ENCODE measurements at regions not wholly inside any gene's neighbourhood (a gene's known extent, or its start where the extent isn't known, plus 50 kb on each side); places are given as distances from the start of the nearest gene placed in this dataset.

GRCh38 chr5:87765009-87765408, 352.3 kb upstream of the CCNH start:
- Mint-ChIP-seq H3K36me3 (ENCODE audit: low read depth) (no peaks in the 10 kb centered on the region), H3K4me1 (no peaks in the 10 kb centered on the region), H3K4me3 (no peak overlapping the region), H3K27me3 (peaks cover 6% of the 10 kb centered on the region), H3K27ac (no peak overlapping the region), H3K9me3 (ENCODE audit: low read depth) (no peaks in the 10 kb centered on the region)
- POLR2A ChIA-PET, result no interaction called here
- intact Hi-C loops (cut with DNase I, micrococcal nuclease), result no loop called here
- CTCF ChIA-PET, result no interaction called here
- DNase-seq, result no peak
- no peak for ATAC-seq

GRCh38 chr5:87762631-87763030, 349.9 kb upstream of the CCNH start:
- ATAC-seq, result no peak
- no peak overlapping the region for H3K4me3 Mint-ChIP-seq
- no peaks in the 10 kb centered on the region for H3K4me1 Mint-ChIP-seq
- ChIA-PET CTCF (interaction anchor here (1.9 kb wide), 1 partner anchor 18 kb away, joined by 5 read pairs; no protein-coding TSS in a partner anchor), POLR2A (no interaction called here)
- H3K27me3 Mint-ChIP-seq, result peaks cover 4% of the 10 kb centered on the region
- intact Hi-C loops (cut with DNase I, micrococcal nuclease), result no loop called here
- H3K27ac Mint-ChIP-seq, result no peak overlapping the region
- H3K36me3 Mint-ChIP-seq (ENCODE audit: low read depth), result no peaks in the 10 kb centered on the region
- DNase-seq, result no peak
- H3K9me3 Mint-ChIP-seq (ENCODE audit: low read depth), result no peaks in the 10 kb centered on the region

- ChIA-PET CTCF (no interaction called here), POLR2A (no interaction called here)
- H3K4me3 Mint-ChIP-seq, result no peak overlapping the region
- no peaks in the 10 kb centered on the region for H3K36me3 Mint-ChIP-seq (ENCODE audit: low read depth)
- intact Hi-C loops (cut with DNase I, micrococcal nuclease), result no loop called here
- H3K27ac Mint-ChIP-seq, result no peak overlapping the region
- no peak for ATAC-seq
- DNase-seq, result no peak
- H3K9me3 Mint-ChIP-seq (ENCODE audit: low read depth), result no peaks in the 10 kb centered on the region
- H3K27me3 Mint-ChIP-seq, result peaks cover 11% of the 10 kb centered on the region
- H3K4me1 Mint-ChIP-seq, result no peaks in the 10 kb centered on the region
Observed at GRCh38 chr5:87756951-87757350, 344.2 kb upstream of the CCNH start.

- Mint-ChIP-seq H3K9me3 (ENCODE audit: low read depth) (no peaks in the 10 kb centered on the region), H3K36me3 (ENCODE audit: low read depth) (no peaks in the 10 kb centered on the region), H3K4me1 (no peaks in the 10 kb centered on the region), H3K27me3 (peaks cover 7% of the 10 kb centered on the region), H3K4me3 (no peak overlapping the region), H3K27ac (no peak overlapping the region)
- ATAC-seq (no peak), DNase-seq (no peak)
- CTCF ChIA-PET, result no interaction called here
- intact Hi-C loops (cut with DNase I, micrococcal nuclease), result no loop called here
- POLR2A ChIA-PET, result no interaction called here
Observed at GRCh38 chr5:87755360-87755759, 342.6 kb upstream of the CCNH start.

DNA sequence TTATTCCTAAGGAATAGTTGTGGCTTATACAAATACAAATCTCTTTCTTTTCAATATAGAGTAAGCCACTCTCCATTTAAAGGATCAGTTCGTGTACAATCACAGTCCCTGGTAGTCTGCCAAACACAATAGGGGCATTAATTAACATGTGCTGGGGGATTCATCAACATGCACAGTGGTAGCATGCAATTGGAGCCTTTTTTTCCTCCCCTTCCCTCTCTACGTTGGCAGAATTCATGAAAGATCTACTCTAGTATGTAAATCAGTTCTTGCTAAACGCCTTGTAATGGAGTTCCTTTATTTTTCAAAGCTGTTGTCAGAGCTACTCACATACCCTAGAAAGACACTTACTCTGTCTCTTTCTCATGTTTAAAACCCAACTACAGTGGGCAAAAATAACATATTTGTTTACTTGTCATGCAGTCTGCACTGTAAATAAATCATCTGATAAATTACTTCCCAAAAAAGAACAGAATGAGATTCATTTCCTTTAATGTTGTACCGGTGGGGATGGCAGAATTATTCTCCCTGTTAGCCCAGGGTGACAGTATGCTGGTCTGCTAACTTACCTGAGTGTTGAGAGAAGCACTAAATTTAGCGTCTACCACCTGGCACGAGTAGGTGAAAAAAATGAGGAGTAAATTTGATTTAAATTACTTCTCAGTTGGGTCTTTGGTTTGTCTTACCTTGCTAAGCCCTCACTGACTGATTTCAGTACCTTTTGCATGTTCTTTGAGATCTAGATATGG, 341.5 kb upstream of the CCNH start:
- Mint-ChIP-seq H3K27me3 (peaks cover 7% of the 10 kb centered on the region), H3K36me3 (ENCODE audit: low read depth) (no peaks in the 10 kb centered on the region), H3K9me3 (ENCODE audit: low read depth) (no peaks in the 10 kb centered on the region), H3K4me3 (no peak overlapping the region), H3K4me1 (no peaks in the 10 kb centered on the region), H3K27ac (no peak overlapping the region)
- intact Hi-C loops (cut with DNase I, micrococcal nuclease), result no loop called here
- ChIA-PET POLR2A (no interaction called here), CTCF (no interaction called here)
- ATAC-seq (no peak), DNase-seq (no peak)

GRCh38 chr5:87752362-87752761, 339.6 kb upstream of the CCNH start:
- Mint-ChIP-seq H3K9me3 (ENCODE audit: low read depth) (no peaks in the 10 kb centered on the region), H3K27me3 (peaks cover 7% of the 10 kb centered on the region), H3K4me1 (no peaks in the 10 kb centered on the region), H3K4me3 (no peak overlapping the region), H3K27ac (no peak overlapping the region), H3K36me3 (ENCODE audit: low read depth) (no peaks in the 10 kb centered on the region)
- ChIA-PET CTCF (no interaction called here), POLR2A (no interaction called here)
- no peak for DNase-seq
- ATAC-seq, result peak; percentile 23
- intact Hi-C loops (cut with DNase I, micrococcal nuclease), result no loop called here

DNA sequence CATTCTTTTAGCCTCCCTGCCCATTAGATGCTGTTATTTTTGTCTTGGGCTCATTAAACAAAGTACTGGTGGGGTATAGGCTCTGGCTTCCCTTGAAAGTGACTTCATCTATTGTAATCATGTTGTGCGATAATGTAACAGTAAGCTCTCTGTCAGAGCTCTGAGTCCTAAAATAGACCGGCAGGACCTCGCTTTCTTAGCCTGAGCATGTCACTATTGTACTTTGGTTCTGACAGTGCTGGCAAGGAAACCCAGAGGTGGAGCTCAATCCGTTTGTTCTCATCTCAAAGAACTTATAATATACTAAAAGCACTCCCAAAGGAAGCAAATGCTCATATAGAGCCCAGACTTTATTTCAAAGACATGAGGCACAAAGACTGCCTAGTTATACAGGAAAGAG, 339.1 kb upstream of the CCNH start:
- DNase-seq (no peak), ATAC-seq (no peak)
- POLR2A ChIA-PET, result no interaction called here
- no peaks in the 10 kb centered on the region for H3K9me3 Mint-ChIP-seq (ENCODE audit: low read depth)
- H3K27me3 Mint-ChIP-seq, result peaks cover 5% of the 10 kb centered on the region
- H3K4me3 Mint-ChIP-seq, result no peak overlapping the region
- H3K4me1 Mint-ChIP-seq, result no peaks in the 10 kb centered on the region
- H3K36me3 Mint-ChIP-seq (ENCODE audit: low read depth), result no peaks in the 10 kb centered on the region
- no peak overlapping the region for H3K27ac Mint-ChIP-seq
- intact Hi-C loops (cut with DNase I, micrococcal nuclease), result no loop called here
- CTCF ChIA-PET, result no interaction called here

GRCh38 chr5:87746891-87747377, 334.2 kb upstream of the CCNH start:
- DNase-seq, result no peak
- Mint-ChIP-seq H3K36me3 (ENCODE audit: low read depth) (no peaks in the 10 kb centered on the region), H3K4me3 (no peak overlapping the region), H3K27me3 (peaks cover 4% of the 10 kb centered on the region), H3K9me3 (ENCODE audit: low read depth) (no peaks in the 10 kb centered on the region), H3K27ac (no peak overlapping the region), H3K4me1 (no peaks in the 10 kb centered on the region)
- ATAC-seq, result no peak
- intact Hi-C loops (cut with DNase I, micrococcal nuclease), result no loop called here
- ChIA-PET POLR2A (no interaction called here), CTCF (interaction anchor here (0.6 to 1.1 kb wide), 2 partner anchors 8 to 16 kb away, joined by 3 read pairs; no protein-coding TSS in a partner anchor)

GRCh38 chr5:87746341-87746740, 333.6 kb upstream of the CCNH start:
- Mint-ChIP-seq H3K4me3 (no peak overlapping the region), H3K9me3 (ENCODE audit: low read depth) (no peaks in the 10 kb centered on the region), H3K4me1 (no peaks in the 10 kb centered on the region), H3K27me3 (peaks cover 7% of the 10 kb centered on the region), H3K27ac (no peak overlapping the region), H3K36me3 (ENCODE audit: low read depth) (no peaks in the 10 kb centered on the region)
- CTCF ChIA-PET, result interaction anchor here (0.6 kb wide), 1 partner anchor 15 kb away, joined by 3 read pairs; no protein-coding TSS in a partner anchor
- intact Hi-C loops (cut with DNase I, micrococcal nuclease), result no loop called here
- POLR2A ChIA-PET, result no interaction called here
- no peak for ATAC-seq
- no peak for DNase-seq

DNA sequence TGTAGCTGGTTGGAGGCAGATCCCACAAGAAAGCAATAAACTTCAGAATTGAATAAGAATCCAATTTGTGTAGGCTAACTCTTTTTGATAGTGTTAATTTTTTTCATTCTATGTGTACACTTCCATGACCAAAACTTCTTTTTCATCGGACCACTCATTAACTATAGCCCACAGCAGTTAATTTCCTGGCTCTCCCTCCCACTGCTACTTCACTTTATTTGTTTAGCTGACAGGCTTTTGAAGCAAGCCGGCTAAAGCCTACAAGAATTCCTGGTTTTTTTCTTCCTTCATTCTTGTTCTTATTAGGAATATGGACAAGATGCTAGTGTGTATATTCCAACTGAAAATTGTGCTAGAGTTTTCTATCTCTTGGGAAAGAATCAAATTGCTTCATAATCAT, 329.2 kb upstream of the CCNH start:
- Mint-ChIP-seq H3K27me3 (peaks cover 7% of the 10 kb centered on the region), H3K36me3 (ENCODE audit: low read depth) (no peaks in the 10 kb centered on the region), H3K4me3 (no peak overlapping the region), H3K9me3 (ENCODE audit: low read depth) (no peaks in the 10 kb centered on the region), H3K4me1 (no peaks in the 10 kb centered on the region), H3K27ac (no peak overlapping the region)
- ATAC-seq, result no peak
- intact Hi-C loops (cut with DNase I, micrococcal nuclease), result no loop called here
- CTCF ChIA-PET, result no interaction called here
- DNase-seq, result no peak
- POLR2A ChIA-PET, result interaction anchor here (0.6 kb wide), 1 partner anchor 1325 kb away, joined by 5 read pairs; no protein-coding TSS in a partner anchor

GRCh38 chr5:87735923-87736322, 323.2 kb upstream of the CCNH start:
- Mint-ChIP-seq H3K27me3 (peaks cover 4% of the 10 kb centered on the region), H3K36me3 (ENCODE audit: low read depth) (no peaks in the 10 kb centered on the region), H3K9me3 (ENCODE audit: low read depth) (no peaks in the 10 kb centered on the region), H3K27ac (no peak overlapping the region), H3K4me1 (no peaks in the 10 kb centered on the region), H3K4me3 (no peak overlapping the region)
- intact Hi-C loops (cut with DNase I, micrococcal nuclease), result no loop called here
- ChIA-PET CTCF (no interaction called here), POLR2A (no interaction called here)
- DNase-seq (no peak), ATAC-seq (no peak)

GRCh38 chr5:87733897-87734296, 321.2 kb upstream of the CCNH start:
- Mint-ChIP-seq H3K27ac (no peak overlapping the region), H3K4me1 (no peaks in the 10 kb centered on the region), H3K9me3 (ENCODE audit: low read depth) (no peaks in the 10 kb centered on the region), H3K4me3 (no peak overlapping the region), H3K27me3 (peaks cover 5% of the 10 kb centered on the region), H3K36me3 (ENCODE audit: low read depth) (no peaks in the 10 kb centered on the region)
- intact Hi-C loops (cut with DNase I, micrococcal nuclease), result no loop called here
- ChIA-PET CTCF (no interaction called here), POLR2A (no interaction called here)
- DNase-seq (no peak), ATAC-seq (no peak)

Measured in activated CD4-positive, alpha-beta T cell treated with anti-CD3 and anti-CD28 coated beads for 36 hours (primary cell).